NCI-H2081 (cell line): ENCODE measurements at regions not wholly inside any gene's neighbourhood (a gene's known extent, or its start where the extent isn't known, plus 50 kb on each side); places are given as distances from the start of the nearest gene placed in this dataset.

Experiments
- DNase-seq, 2 experiments: peaks; one replicate each; lab custom pipeline; 2025; lab: John Stamatoyannopoulos, UW

DNA sequence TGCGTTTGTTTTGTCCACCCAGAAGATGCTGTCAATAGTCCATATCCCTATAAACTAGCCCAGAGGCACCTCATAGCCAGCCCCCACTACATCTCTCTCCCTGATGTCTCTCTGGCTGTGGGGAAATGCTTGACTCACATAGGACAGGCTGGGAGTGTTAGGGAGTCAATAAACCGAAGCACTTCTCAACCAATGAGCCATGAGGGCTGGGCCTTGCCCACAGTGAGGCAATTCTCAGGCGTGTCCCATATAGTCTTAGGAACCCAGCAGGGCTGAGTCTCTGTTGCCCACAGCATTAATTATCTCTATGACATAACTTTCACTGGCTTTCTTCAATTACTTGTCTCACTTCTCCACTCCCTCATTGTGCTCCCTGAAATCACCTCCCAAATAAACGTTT lies 387.3 kb upstream of the CDH11 start:
- DNase-seq = no peak

DNA sequence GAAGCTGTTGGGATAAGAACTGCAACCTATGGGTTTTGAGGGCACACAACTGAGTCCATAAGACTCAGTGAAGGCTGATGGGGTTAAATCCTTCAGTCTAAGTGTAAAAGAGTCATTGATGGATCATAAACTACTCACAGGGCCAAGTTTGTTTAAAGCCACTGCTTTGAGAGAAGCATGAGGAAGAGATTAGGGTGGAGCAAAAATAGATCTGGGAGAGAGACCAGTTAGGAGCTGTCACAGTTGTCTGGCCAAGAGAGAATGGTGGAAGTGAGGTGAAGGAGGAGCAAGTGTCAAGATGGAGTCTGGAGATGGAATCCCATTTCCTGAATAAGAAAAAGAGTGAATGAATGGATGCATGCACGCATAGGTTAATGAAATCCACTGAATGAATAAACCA lies 379.1 kb upstream of the CDH11 start:
- no peak for DNase-seq

GRCh38 chr16:65500007-65500406 lies 378.1 kb upstream of the CDH11 start:
- DNase-seq = no peak

GRCh38 chr16:65499566-65499965 lies 377.7 kb upstream of the CDH11 start:
- no peak for DNase-seq

- no peak for DNase-seq
Observed at GRCh38 chr16:65497571-65497970, 375.7 kb upstream of the CDH11 start.

DNA sequence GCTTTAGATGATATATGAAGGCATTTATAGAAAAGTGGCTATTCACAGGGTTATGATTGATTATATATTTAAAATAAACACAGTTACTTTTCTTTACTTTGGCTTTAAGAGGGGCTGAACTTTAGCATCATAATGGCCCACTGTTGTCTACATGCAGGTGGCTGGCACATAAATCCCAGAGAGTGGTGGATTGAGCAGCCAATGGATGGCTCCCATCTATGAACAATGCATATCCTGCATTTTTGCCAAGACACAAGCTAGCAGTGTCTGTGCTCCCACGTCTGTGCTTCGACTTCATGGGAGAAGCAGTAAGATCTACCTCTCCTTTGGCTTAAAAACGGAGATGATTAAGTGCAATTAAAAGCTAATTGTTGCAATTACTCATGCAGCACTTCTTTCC lies 373.2 kb upstream of the CDH11 start:
- DNase-seq = no peak

DNA sequence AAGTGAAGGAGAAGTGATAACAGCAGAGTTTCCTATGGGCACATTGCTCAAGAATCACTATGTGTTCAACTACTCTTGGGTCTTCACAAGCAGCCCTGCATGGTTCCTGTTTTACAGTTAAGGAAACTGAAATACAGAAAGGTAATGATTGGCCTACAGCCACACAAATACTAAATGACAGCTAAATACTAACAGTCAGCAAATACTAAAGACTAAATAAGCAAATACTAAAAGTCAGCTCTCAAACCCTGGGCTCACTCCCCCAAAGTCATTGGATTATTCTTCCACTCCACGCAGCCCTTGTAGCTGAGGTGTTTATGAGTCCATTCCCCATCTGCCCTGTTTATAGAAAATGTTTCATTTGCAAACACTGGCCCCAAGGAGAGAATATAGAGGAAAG lies 372.7 kb upstream of the CDH11 start:
- DNase-seq = no peak

DNA sequence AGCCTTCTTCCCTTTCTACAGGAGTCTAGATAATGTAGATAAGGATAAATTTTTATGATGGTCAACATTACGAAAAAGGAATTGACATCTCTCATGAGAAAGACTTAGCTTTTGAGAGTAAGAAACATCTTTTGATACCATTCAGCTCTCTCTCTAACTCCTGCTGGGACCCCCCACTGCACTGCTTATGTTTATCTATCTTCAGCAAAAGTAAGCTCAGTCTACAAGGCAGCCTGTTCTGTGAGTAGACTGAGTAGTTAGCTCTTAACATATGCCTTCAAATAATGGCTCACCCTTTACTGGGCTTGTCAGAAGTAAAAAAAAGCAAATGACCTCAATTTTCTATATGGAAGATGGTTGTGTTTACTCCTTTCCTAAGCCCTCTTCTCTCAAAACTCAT lies 372.2 kb upstream of the CDH11 start:
- DNase-seq = no peak

- DNase-seq = no peak
Observed at GRCh38 chr16:65490286-65490685, 368.4 kb upstream of the CDH11 start.

GRCh38 chr16:65489531-65490023 lies 367.7 kb upstream of the CDH11 start:
- DNase-seq = no peak

DNA sequence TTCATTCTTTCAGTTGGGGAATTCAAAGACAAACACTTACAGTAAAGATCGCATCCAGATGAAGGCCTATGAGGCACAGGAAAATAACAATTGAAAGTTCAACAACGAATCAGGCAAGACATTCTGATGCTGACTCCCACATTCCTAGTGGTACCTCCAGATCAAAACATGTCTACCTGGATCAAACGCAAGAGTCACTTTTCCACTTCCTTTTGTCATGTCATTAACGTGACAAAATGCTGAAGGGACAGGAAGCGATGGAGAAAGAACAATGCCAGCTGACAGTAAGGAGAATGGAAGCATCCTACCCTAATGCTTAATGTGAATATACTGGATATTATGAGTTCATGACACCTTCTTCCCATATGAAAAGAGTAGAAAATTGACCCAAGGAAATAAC lies 365.4 kb upstream of the CDH11 start:
- DNase-seq = no peak

DNA sequence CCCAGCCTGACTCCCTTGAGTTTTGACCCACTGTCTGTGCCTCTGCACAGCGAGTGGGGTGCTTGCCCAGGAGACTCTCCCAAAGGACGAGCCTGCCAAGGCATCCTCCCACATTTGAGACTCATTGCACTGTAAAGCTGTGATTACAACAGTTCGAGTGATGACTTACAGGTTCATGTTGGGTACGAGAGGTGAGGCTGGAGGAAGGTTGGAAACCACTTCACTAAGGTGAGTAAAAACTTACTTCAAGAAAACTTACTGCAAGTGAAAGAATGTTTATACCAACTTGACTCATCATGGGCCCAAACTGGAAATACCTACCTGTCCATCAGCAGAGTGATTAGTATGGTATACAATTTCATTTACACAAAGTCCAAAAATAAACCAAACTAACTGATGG lies 360.1 kb upstream of the CDH11 start:
- no peak for DNase-seq

DNA sequence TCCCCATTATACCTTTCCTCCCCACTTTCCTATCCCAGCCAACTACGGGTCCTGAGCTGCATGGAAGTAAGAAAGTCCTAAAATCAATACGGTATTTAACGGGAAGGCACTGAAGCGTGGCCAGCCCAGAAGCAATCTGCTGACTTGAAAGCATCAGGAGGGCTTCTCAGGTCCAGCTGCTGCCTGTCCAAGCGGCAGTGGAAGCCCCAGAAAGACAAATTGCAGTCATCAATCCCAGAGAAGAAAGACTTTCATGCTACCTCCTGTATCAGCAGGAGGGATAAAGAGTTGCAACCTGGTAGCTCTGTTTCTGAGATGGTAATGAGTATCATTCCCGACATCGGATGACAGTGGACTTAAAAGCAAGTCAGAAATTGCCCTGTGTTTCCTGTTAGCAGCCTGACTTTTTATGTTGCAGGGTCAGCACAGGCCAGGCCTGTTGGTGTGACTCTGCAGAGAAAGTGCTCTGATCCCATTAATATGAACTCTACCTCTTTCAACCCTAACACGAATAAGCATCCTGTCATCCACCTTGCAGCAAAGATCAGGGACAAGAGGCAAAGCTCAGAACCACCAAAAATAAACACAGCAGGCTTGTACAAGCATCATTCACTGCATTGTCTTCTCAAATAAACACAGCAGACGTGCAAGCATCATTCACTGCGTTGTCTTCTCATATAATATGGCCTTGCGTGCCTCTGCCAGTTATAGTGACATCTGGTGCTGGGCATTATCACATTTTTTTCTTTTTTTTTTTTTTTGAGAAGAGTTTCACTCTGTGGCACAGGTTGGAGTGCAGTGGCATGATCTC lies 358.6 kb upstream of the CDH11 start:
- no peak for DNase-seq

DNA sequence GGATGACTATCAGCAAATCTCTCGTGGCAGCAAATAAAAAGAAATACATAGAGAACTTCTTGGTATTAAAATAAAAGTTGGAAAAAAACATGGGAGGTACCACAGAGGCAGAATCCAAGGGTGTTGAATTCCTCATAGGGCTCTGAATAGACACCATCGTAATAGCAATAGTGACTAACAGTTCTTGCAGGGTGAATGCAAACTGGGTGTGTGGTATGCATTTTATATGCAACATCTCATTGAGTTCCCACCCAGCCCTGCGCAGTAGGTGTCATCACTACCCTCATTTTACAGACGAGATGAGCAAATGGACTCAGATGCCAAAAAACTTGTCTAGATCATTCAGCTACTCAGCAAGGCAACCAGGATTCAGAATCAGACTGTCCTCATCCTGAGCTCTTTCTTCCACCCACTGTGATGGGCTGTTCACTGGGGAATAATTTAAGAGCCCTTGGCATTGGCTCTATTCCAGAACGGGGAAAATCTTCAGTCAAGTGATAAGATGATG lies 354.6 kb upstream of the CDH11 start:
- DNase-seq = no peak

DNA sequence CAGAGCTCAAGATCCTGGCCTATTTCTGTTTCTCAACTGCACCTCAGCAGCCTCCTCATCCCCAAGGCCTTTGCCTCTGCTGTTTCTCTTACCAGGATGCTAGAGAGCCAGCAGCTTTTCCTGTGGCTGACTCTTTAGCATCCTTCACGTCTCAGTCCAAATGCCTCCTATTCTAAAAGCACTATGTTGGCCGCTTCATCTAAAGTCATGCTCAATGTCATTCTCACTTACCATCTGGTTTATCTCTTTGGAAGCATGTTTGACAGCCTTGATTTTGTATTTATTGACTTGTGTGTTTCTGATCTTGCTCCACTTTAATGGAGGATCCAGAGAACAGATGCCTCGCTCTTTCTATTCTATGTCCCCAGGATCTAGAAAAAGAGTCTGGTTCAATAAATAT lies 351.8 kb upstream of the CDH11 start:
- no peak for DNase-seq

- DNase-seq = no peak
Observed at GRCh38 chr16:65469116-65469515, 347.3 kb upstream of the CDH11 start.

GRCh38 chr16:65468133-65468532 lies 346.3 kb upstream of the CDH11 start:
- DNase-seq = no peak

- no peak for DNase-seq
Observed at GRCh38 chr16:65463652-65464260, 341.9 kb upstream of the CDH11 start.

DNA sequence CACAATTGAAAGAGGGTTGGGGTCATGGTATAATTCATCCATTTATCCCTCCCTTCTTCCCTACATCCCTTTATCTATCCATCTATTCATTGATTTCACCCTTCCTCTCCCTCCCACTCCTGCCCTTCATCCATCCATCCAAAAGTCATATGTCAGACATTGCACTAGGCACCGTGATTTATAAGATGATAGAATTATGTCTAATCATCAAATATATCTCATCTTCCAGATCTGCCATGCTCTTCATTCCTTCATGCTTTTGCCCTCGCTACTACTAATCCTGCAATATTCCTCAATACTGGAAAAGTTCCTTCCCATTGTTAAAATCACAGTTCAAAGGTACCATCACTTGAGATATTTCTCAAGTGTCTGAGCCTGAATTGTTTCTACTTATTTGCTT lies 335.2 kb upstream of the CDH11 start:
- no peak for DNase-seq

GRCh38 chr16:65455761-65456160 lies 333.9 kb upstream of the CDH11 start:
- DNase-seq = no peak

DNA sequence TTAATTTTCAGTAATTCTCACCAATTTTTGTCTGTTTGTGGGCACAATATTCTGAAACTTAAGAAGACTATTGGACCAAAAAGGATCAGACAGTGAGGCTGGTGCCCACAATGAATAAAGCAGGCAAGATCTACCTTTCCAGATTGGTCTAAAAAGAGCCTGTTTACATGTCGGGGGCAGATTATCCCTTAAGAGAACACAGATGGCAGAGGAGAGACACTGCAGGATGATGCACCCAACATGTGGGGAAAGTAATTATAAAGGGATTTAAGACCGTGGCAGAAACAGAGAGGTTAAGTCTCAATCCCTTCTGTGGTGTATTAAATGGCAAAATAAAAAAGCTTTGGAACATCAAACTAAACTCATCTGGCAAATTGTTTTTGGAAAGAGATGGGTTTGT lies 331.8 kb upstream of the CDH11 start:
- no peak for DNase-seq

- no peak for DNase-seq
Observed at GRCh38 chr16:65449526-65449925, 327.7 kb upstream of the CDH11 start.

DNA sequence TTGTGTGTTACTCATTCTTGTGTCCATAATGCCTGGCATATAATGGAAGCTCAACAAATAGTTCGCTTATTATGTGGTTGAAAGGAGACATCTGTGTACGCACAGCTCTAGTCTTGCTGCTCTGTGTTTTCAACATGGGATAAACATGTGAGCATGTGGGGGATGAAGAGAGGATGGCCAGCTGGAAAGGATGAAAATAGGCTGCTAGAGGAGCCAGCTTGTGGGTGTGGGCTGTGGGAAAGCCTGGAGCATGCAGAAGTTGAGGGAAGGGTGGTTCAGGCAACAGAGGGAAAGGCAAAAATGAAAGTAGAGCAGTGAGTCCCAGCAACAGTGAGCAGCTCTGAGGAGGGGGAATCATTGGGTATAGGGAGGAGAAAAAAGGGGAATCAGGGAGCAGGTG lies 324.6 kb upstream of the CDH11 start:
- DNase-seq = no peak
